ENCODE measurements at regions not wholly inside any gene's neighbourhood (a gene's known extent, or its start where the extent isn't known, plus 50 kb on each side); places are given as distances from the start of the nearest gene placed in this dataset.

- no peak for DNase-seq
Observed at GRCh38 chr13:32910530-32910929, 105.7 kb upstream of the KL start.

GRCh38 chr13:32911506-32911905 is 104.7 kb upstream of the KL start:
- no peak for DNase-seq

- no peak for DNase-seq
Observed at GRCh38 chr13:32914686-32915085, 101.5 kb upstream of the KL start.

GRCh38 chr13:32917504-32917903 is 98.7 kb upstream of the KL start:
- no peak for DNase-seq

GRCh38 chr13:32923725-32924124 is 92.5 kb upstream of the KL start:
- DNase-seq = no peak

- no peak for DNase-seq
Observed at GRCh38 chr13:32924886-32925285, 91.3 kb upstream of the KL start.

- no peak for DNase-seq
Observed at GRCh38 chr13:32925506-32925905, 90.7 kb upstream of the KL start.

GRCh38 chr13:32932376-32932775 is 83.8 kb upstream of the KL start:
- DNase-seq = no peak

- DNase-seq = no peak
Observed at GRCh38 chr13:32936716-32937115, 79.5 kb upstream of the KL start.

GRCh38 chr13:32938314-32938713 is 77.9 kb upstream of the KL start:
- DNase-seq = no peak

- DNase-seq = no peak
Observed at GRCh38 chr13:32938907-32939306, 77.3 kb upstream of the KL start.

- DNase-seq = no peak
Observed at GRCh38 chr13:32940601-32941000, 75.6 kb upstream of the KL start.

- DNase-seq = no peak
Observed at GRCh38 chr13:32941368-32941767, 74.9 kb upstream of the KL start.

- no peak for DNase-seq
Observed at GRCh38 chr13:32946558-32946957, 69.7 kb upstream of the KL start.

GRCh38 chr13:32947411-32948276 is 68.6 kb upstream of the KL start:
- DNase-seq = peak; percentile 21

GRCh38 chr13:32949820-32950219 is 66.4 kb upstream of the KL start:
- DNase-seq = no peak

- no peak for DNase-seq
Observed at GRCh38 chr13:32951580-32951979, 64.6 kb upstream of the KL start.

- no peak for DNase-seq
Observed at GRCh38 chr13:32955881-32956594, 60.2 kb upstream of the KL start.

GRCh38 chr13:32956595-32956933 is 59.7 kb upstream of the KL start:
- DNase-seq = no peak

GRCh38 chr13:32960626-32961025 is 55.6 kb upstream of the KL start:
- DNase-seq = no peak

GRCh38 chr13:32961724-32962123 is 54.5 kb upstream of the KL start:
- no peak for DNase-seq

GRCh38 chr13:32962342-32962741 is 53.9 kb upstream of the KL start:
- DNase-seq = no peak

GRCh38 chr13:32964987-32965386 is 51.2 kb upstream of the KL start:
- DNase-seq = no peak
